ENCODE measurements at regions not wholly inside any gene's neighbourhood (a gene's known extent, or its start where the extent isn't known, plus 50 kb on each side); places are given as distances from the start of the nearest gene placed in this dataset.

GRCh38 chr16:22726868-22727267, 87.1 kb upstream of the HS3ST2 start:
- Histone ChIP-seq H3K9ac (ENCODE audit: extremely low read depth, insufficient read length, low read length) (no peak overlapping the region), H3K27me3 (ENCODE audit: insufficient read depth, low read length) (no peaks in the 10 kb centered on the region), H4K20me1 (ENCODE audit: control insufficient read depth, insufficient read depth, insufficient read length) (no peaks in the 10 kb centered on the region), H3T11ph (ENCODE audit: low read length) (no peak overlapping the region), H2BK120ac (ENCODE audit: low read depth, low read length, poor library complexity, severe bottlenecking) (no peak overlapping the region), H4K8ac (replicated peaks; ENCODE audit: insufficient read length, low read depth, low read length) (no peak overlapping the region), H2BK12ac (ENCODE audit: insufficient read length, low read depth, low read length) (no peak overlapping the region), H2BK5ac (ENCODE audit: insufficient read length, low read length) (no peak overlapping the region), H3K9me3 (ENCODE audit: control insufficient read depth, low read depth, low read length) (no peaks in the 10 kb centered on the region), H3K4ac (ENCODE audit: low read depth, low read length) (no peak overlapping the region), H3K18ac (ENCODE audit: insufficient read length, low read depth, low read length) (no peak overlapping the region), H4K91ac (ENCODE audit: insufficient read length, low read depth, low read length) (no peak overlapping the region), H2BK20ac (ENCODE audit: low read depth, low read length, poor library complexity, severe bottlenecking) (no peak overlapping the region), H3K23me2 (ENCODE audit: insufficient read length, low read depth, low read length, poor library complexity, severe bottlenecking) (no peaks in the 10 kb centered on the region), H3K23ac (ENCODE audit: insufficient read length, low read depth, low read length) (no peak overlapping the region), H3K4me2 (ENCODE audit: insufficient read depth, insufficient read length, low read length) (no peak overlapping the region), H3K27ac (ENCODE audit: insufficient read length, low read depth, low read length) (no peak overlapping the region), H3K56ac (ENCODE audit: insufficient read length, low read depth, low read length) (no peak overlapping the region), H3K79me2 (ENCODE audit: insufficient read depth, low read length) (no peaks in the 10 kb centered on the region), H2AFZ (ENCODE audit: low read length) (no peak overlapping the region), H2AK5ac (ENCODE audit: insufficient read length, low read length) (no peak overlapping the region), H3K4me1 (ENCODE audit: insufficient read depth, low read length) (no peaks in the 10 kb centered on the region), H4K5ac (ENCODE audit: insufficient read length, low read depth, low read length) (no peak overlapping the region), H3K14ac (ENCODE audit: insufficient read depth, low read length) (no peak overlapping the region), H3K79me1 (ENCODE audit: insufficient read depth, low read depth, low read length, poor library complexity, severe bottlenecking) (no peaks in the 10 kb centered on the region), H2BK15ac (ENCODE audit: low read depth, low read length) (no peak overlapping the region)
- Mint-ChIP-seq H3K36me3 (ENCODE audit: insufficient read depth in 1 of 3, low read depth in 3 of 3) (no peaks in the 10 kb centered on the region), H3K9me3 (peaks cover 0 to 4% of the 10 kb centered on the region in 2 experiments; a peak in 3 of 5 replicates), H3K27ac (no peak overlapping the region), H3K4me1 (peaks cover 5 to 8% of the 10 kb centered on the region in 2 experiments), H3K27me3 (ENCODE audit: low read depth) (peaks cover 2% of the 10 kb centered on the region), H3K4me3 (no peak overlapping the region)
- no CpG with 5 or more reads among the region's 1 CpG for WGBS (ENCODE audit: extremely low coverage, insufficient read length, low lambda C conversion rate)
- no peak for DNase-seq
- TF ChIP-seq, protein P1, sequence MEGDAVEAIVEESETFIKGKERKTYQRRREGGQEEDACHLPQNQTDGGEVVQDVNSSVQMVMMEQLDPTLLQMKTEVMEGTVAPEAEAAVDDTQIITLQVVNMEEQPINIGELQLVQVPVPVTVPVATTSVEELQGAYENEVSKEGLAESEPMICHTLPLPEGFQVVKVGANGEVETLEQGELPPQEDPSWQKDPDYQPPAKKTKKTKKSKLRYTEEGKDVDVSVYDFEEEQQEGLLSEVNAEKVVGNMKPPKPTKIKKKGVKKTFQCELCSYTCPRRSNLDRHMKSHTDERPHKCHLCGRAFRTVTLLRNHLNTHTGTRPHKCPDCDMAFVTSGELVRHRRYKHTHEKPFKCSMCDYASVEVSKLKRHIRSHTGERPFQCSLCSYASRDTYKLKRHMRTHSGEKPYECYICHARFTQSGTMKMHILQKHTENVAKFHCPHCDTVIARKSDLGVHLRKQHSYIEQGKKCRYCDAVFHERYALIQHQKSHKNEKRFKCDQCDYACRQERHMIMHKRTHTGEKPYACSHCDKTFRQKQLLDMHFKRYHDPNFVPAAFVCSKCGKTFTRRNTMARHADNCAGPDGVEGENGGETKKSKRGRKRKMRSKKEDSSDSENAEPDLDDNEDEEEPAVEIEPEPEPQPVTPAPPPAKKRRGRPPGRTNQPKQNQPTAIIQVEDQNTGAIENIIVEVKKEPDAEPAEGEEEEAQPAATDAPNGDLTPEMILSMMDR (conservative IDR thresholded peaks at IDR 0.05), result no peak
